Subcutaneous abdominal adipose tissue (tissue), 5 donors: ENCODE measurements at regions not wholly inside any gene's neighbourhood (a gene's known extent, or its start where the extent isn't known, plus 50 kb on each side); places are given as distances from the start of the nearest gene placed in this dataset.
A peak's percentile ranks its signal among the peaks of the same experiment; 100 is the strongest.

Experiments
- H3K27ac ChIP-seq: one replicate; pipeline ENCODE4 v1.7.0; 2013; ENCODE audit warnings: low read depth, mild to moderate bottlenecking, inconsistent platforms, low read length, moderate library complexity
- H3K27me3 ChIP-seq, 5 donors: one replicate each; pipeline ENCODE4 v1.7.0; 2013; ENCODE audit warnings: low read length in 5 of 5, inconsistent platforms in 1 of 5; ENCODE audit not compliant: control insufficient read depth in 5 of 5, insufficient read depth in 4 of 5
- H3K36me3 ChIP-seq, 5 donors: one replicate each; pipeline ENCODE4 v1.7.0; 2013; ENCODE audit warnings: low read length in 5 of 5; ENCODE audit not compliant: control insufficient read depth in 5 of 5, insufficient read depth in 5 of 5
- H3K4me1 ChIP-seq, 5 donors: one replicate each; pipeline ENCODE4 v1.7.0; 2013; ENCODE audit warnings: low read length in 5 of 5, mild to moderate bottlenecking in 3 of 5, moderate library complexity in 1 of 5; ENCODE audit not compliant: control insufficient read depth in 5 of 5, insufficient read depth in 5 of 5
- H3K4me3 ChIP-seq, 5 donors: one replicate each; pipeline ENCODE4 v1.7.0; 2013; ENCODE audit warnings: low read length in 5 of 5, low read depth in 1 of 5
- H3K9ac ChIP-seq, 5 donors: one replicate each; pipeline ENCODE4 v1.7.0; 2013; ENCODE audit warnings: low read length in 5 of 5, mild to moderate bottlenecking in 4 of 5, moderate library complexity in 3 of 5
- H3K9me3 ChIP-seq, 5 donors: one replicate each; pipeline ENCODE4 v1.7.0; 2013; ENCODE audit warnings: low read length in 5 of 5; ENCODE audit not compliant: control insufficient read depth in 5 of 5
- donor health status: healthy.
- donor health status: healthy.
- donor health status: healthy.
- donor health status: healthy.
- donor health status: healthy.

DNA sequence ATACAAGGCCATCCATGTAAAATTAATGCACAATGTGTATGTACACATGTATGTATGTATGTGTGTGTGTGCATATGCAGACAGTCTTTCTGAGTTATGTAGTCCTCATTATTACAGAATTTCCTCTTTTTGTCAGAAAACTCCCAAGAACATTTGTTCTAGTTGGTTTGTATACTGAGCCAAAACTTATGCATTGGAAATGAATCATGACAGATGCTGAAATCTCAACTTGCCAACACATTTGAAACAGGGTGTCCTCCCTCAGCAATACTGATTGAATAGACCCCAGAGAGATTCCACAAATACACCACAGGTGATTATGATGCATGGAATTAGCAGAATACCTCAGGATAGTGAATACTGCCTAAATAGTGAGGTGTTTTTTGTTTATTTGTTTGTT lies 472.9 kb upstream of the PCDH15 start:
- H3K27ac ChIP-seq: no peak overlapping the region
- H3K4me1 ChIP-seq: no peaks in the 10 kb centered on the region
- H3K4me3 ChIP-seq: no peak overlapping the region
- no peaks in the 10 kb centered on the region for H3K9me3 ChIP-seq
- no peaks in the 10 kb centered on the region for H3K36me3 ChIP-seq
- H3K27me3 ChIP-seq: no peaks in the 10 kb centered on the region
- no peak overlapping the region for H3K9ac ChIP-seq

DNA sequence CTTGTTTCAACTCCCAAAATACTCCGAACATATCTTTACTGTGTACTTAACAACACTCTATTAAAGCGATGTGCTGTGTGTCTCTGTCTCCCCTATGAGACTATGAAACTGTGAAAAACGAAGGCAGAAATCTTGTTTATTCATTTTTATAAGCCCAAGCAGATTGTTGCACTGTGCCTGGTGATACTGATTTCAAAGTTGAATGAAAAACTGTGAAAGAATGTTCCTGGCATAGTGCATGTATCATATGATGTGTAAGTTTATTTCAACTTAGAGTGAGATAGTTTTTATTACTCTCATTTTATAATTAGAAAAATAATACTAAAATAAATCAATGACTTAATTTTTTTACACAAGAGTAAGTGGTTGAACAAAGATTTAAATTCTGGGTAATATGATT lies 471.9 kb upstream of the PCDH15 start:
- Histone ChIP-seq H3K9me3 (no peaks in the 10 kb centered on the region), H3K4me3 (no peak overlapping the region), H3K36me3 (no peaks in the 10 kb centered on the region), H3K4me1 (no peaks in the 10 kb centered on the region), H3K27ac (no peak overlapping the region), H3K27me3 (no peaks in the 10 kb centered on the region), H3K9ac (no peak overlapping the region)

DNA sequence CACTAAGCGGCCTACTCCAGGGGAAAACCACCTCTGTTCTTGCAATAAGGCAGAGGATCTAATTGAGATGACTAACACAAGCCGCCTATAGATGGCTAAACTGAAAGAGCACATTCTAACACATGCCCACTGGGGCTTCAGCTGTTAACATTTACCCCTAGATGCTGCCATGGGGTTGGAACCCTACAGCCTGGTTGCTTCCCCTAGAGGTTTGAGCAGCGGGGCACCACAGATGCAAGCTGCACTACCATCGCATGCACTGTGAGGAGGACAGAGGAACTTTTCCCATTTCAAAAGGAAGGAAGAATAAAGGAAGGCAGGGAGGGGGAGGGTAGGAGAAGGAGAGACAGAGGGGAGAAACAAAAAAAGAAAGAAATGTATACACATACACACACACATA lies 465.8 kb upstream of the PCDH15 start:
- Histone ChIP-seq H3K27me3 (no peaks in the 10 kb centered on the region), H3K27ac (no peak overlapping the region), H3K9ac (no peak overlapping the region), H3K4me3 (no peak overlapping the region), H3K9me3 (no peaks in the 10 kb centered on the region), H3K36me3 (no peaks in the 10 kb centered on the region), H3K4me1 (no peaks in the 10 kb centered on the region)

DNA sequence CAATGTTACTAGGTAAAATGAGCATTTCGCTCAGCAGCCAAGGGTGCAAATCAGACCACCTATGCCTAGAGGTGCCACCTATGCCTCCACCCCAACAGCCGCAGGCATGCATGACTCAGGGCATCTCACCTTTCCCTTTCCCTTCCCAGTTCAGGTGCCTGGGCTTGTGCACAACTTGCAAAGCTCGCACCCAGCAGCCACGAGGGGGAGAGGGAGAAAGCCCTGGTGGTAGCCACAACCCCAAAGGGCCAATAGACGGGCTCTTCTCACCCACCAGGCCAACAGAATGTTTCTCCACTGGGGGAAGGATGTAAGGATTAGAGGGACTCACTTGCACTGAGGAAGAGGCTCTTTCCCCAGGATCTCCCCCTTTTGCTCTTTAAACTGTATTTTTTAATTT lies 462.3 kb upstream of the PCDH15 start:
- Histone ChIP-seq H3K36me3 (no peaks in the 10 kb centered on the region), H3K4me1 (no peaks in the 10 kb centered on the region), H3K27ac (no peak overlapping the region), H3K9ac (no peak overlapping the region), H3K27me3 (no peaks in the 10 kb centered on the region), H3K4me3 (no peak overlapping the region), H3K9me3 (no peaks in the 10 kb centered on the region)

DNA sequence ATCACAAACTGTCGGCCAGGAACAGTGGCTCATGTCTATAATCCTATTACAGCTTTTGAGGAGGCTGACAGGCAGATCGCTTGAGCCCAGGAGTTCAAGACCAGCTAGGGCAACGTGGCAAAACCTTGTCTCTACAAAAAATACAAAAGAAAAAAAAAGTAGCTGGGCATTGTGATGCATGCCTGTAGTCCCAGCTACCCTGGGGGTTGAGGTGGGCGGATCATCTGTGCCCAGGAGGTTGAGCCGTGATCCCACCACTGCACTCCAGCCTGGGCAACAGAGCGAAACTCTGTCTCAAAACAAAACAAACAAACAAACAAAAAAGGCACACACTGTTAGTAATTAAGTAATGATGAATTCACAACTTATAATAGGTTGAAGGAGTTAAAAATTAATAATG lies 441.5 kb upstream of the PCDH15 start:
- Histone ChIP-seq H3K27me3 (no peaks in the 10 kb centered on the region), H3K4me1 (no peaks in the 10 kb centered on the region), H3K27ac (no peak overlapping the region), H3K9ac (no peak overlapping the region), H3K36me3 (no peaks in the 10 kb centered on the region), H3K4me3 (no peak overlapping the region), H3K9me3 (no peaks in the 10 kb centered on the region)

DNA sequence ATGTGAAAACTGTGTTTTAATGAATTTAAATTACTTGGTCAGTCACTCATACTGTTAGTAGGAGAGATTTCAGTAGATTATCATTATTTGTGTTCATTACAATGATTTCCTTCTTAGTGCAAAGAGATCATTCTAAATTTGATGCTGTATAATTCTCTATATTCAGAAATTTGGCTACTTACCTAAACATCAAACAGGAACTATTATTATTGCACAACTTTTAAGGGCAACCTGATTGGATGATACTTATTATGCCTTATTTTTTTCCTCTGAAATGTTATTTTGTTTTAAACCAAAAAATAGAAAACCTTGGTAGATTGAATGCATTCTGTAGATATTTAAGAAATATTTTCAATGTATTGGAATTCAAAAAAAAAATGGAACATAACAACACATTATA lies 436.4 kb upstream of the PCDH15 start:
- Histone ChIP-seq H3K4me1 (no peaks in the 10 kb centered on the region), H3K36me3 (no peaks in the 10 kb centered on the region), H3K9me3 (no peaks in the 10 kb centered on the region), H3K4me3 (no peak overlapping the region), H3K9ac (no peak overlapping the region), H3K27me3 (no peaks in the 10 kb centered on the region), H3K27ac (no peak overlapping the region)

DNA sequence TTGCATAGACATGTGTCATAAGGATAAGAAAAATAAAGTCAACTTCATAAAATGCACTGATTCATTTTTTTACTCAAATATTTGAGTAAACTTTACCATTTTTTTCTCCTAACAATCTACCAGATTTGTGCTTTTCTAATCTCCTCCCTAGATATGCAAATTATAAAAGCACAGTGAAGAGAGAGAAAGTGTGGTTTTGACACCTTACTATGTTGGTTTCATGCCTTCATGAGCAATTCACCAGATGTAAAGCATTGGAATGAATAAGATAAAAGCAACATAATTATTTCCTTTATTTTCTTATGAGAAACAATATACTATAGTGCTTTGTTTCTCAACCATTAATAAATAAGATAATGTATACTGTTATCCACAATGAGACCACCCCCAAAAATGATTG lies 432.5 kb upstream of the PCDH15 start:
- no peaks in the 10 kb centered on the region for H3K9me3 ChIP-seq
- no peak overlapping the region for H3K9ac ChIP-seq
- no peaks in the 10 kb centered on the region for H3K27me3 ChIP-seq
- H3K4me1 ChIP-seq: no peaks in the 10 kb centered on the region
- peak overlapping the region in 1 of 5 donors; percentile 24 for H3K4me3 ChIP-seq
- H3K36me3 ChIP-seq: no peaks in the 10 kb centered on the region
- H3K27ac ChIP-seq: no peak overlapping the region

DNA sequence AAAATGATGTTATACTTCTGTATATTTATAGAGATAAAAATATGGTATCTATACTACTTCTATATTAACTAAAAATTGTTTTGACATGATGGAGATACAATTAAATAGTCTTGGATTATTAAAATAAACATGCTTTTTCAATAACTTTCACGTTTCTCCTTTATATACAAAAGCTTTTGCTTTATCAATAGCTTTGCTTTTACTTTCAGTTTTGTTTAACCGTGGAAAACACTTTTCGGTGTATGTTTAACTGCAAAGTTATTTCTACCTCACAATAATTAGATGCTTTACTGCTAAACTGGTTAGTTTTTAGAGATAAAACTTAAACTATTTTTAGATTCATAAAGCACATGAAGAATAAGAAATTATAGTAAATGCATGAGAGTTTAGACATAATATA lies 432.1 kb upstream of the PCDH15 start:
- Histone ChIP-seq H3K9me3 (no peaks in the 10 kb centered on the region), H3K9ac (no peak overlapping the region), H3K27ac (no peak overlapping the region), H3K4me1 (no peaks in the 10 kb centered on the region), H3K36me3 (no peaks in the 10 kb centered on the region), H3K27me3 (no peaks in the 10 kb centered on the region), H3K4me3 (peak overlapping the region in 1 of 5 donors; percentile 24)

DNA sequence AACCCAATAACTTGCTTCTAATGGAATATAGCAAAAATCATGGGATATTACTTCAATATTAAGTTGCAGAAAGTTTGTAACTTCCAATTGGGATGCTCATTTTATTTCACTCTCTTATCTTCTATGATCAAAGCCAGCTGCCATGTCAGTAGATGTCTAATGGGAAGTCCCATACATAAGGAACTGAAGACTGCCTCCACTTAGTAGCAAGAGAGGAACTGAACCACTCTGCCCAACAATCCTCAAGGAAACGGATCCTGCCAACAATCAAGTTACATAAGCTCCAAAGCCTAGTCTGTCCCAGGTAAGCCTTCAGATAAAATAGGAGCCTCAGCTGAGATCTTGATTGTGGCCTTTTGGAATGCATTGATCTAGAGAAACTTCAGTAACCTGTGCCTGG lies 431.5 kb upstream of the PCDH15 start:
- Histone ChIP-seq H3K9me3 (no peaks in the 10 kb centered on the region), H3K36me3 (no peaks in the 10 kb centered on the region), H3K27ac (no peak overlapping the region), H3K4me3 (peak overlapping the region in 1 of 5 donors; percentile 1), H3K4me1 (no peaks in the 10 kb centered on the region), H3K9ac (no peak overlapping the region), H3K27me3 (no peaks in the 10 kb centered on the region)

DNA sequence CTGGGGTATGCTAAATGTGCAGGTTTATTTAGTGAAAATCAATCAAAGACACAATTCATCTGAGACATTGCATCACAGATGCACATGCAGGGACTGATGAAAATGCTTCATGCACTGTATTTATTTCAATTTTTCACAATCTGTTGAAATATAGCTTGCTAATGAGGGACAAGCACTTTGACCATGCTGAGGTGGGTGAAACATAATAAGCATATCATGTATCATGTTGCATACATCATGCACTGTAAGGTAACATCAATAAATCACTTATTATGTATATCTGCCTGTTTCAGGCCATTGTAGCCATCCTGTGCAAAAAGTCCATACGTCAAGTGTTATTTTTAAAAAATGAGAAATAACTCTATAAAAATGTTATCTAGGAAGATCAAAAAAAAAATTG lies 426.9 kb upstream of the PCDH15 start:
- no peak overlapping the region for H3K27ac ChIP-seq
- H3K27me3 ChIP-seq: no peaks in the 10 kb centered on the region

More for the DNA sequence above, 426.9 kb upstream of the PCDH15 start:
- H3K4me1 ChIP-seq: no peaks in the 10 kb centered on the region
- no peaks in the 10 kb centered on the region for H3K9me3 ChIP-seq
- no peak overlapping the region for H3K9ac ChIP-seq
- no peak overlapping the region for H3K4me3 ChIP-seq
- no peaks in the 10 kb centered on the region for H3K36me3 ChIP-seq
